WERI-Rb-1 (cell line): ENCODE measurements at regions not wholly inside any gene's neighbourhood (a gene's known extent, or its start where the extent isn't known, plus 50 kb on each side); places are given as distances from the start of the nearest gene placed in this dataset.
A peak's percentile ranks its signal among the peaks of the same experiment; 100 is the strongest.

ENCODE experiments used
- DNase-seq: peaks from one replicate; pipeline ENCODE4 v3.0.0-alpha.2; 2020
- H3K27ac ChIP-seq: fragments of 250-450 bp; sonication (Bioruptor Pico); 2 replicates; pipeline ENCODE4 v1.5.1; 2020; ENCODE audit warnings: mild to moderate bottlenecking, moderate library complexity
- H3K27me3 ChIP-seq: fragments of 250-450 bp; sonication (Bioruptor Pico); 2 replicates; pipeline ENCODE4 v1.5.1; 2021; ENCODE audit warnings: mild to moderate bottlenecking, low read depth, moderate library complexity; ENCODE audit not compliant: insufficient read depth, severe bottlenecking
- H3K36me3 ChIP-seq: fragments of 250-450 bp; sonication (Bioruptor Pico); 2 replicates; pipeline ENCODE4 v1.5.1; 2020; ENCODE audit warnings: mild to moderate bottlenecking, moderate library complexity
- H3K4me3 ChIP-seq: 2 replicates; pipeline ENCODE4 v1.5.1; 2011; ENCODE audit warnings: low read depth, mild to moderate bottlenecking, control low read depth, low read length
- H3K9me3 ChIP-seq: fragments of 250-450 bp; sonication (Bioruptor Pico); 2 replicates; pipeline ENCODE4 v1.5.1; 2021; ENCODE audit warnings: mild to moderate bottlenecking, moderate library complexity; ENCODE audit not compliant: severe bottlenecking
- TF ChIP-seq, protein P1 (sequence below): IDR thresholded peaks from 2 replicates; pipeline ENCODE4 v1.5.1; 2011; ENCODE audit warnings: low read depth, mild to moderate bottlenecking, control low read depth, inconsistent platforms, low read length

- Histone ChIP-seq H3K27ac (no peak overlapping the region), H3K27me3 (no peaks in the 10 kb centered on the region), H3K4me3 (no peak overlapping the region), H3K9me3 (no peaks in the 10 kb centered on the region), H3K36me3 (no peaks in the 10 kb centered on the region)
- no peak for DNase-seq
- TF ChIP-seq, protein P1, sequence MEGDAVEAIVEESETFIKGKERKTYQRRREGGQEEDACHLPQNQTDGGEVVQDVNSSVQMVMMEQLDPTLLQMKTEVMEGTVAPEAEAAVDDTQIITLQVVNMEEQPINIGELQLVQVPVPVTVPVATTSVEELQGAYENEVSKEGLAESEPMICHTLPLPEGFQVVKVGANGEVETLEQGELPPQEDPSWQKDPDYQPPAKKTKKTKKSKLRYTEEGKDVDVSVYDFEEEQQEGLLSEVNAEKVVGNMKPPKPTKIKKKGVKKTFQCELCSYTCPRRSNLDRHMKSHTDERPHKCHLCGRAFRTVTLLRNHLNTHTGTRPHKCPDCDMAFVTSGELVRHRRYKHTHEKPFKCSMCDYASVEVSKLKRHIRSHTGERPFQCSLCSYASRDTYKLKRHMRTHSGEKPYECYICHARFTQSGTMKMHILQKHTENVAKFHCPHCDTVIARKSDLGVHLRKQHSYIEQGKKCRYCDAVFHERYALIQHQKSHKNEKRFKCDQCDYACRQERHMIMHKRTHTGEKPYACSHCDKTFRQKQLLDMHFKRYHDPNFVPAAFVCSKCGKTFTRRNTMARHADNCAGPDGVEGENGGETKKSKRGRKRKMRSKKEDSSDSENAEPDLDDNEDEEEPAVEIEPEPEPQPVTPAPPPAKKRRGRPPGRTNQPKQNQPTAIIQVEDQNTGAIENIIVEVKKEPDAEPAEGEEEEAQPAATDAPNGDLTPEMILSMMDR, result no peak
These were observed 213.7 kb downstream of the SAMD5 start for GRCh38 chr6:147722158-147722557.

GRCh38 chr6:147724454-147724853 lies 216.0 kb downstream of the SAMD5 start:
- Histone ChIP-seq H3K36me3 (no peaks in the 10 kb centered on the region), H3K4me3 (no peak overlapping the region), H3K9me3 (no peaks in the 10 kb centered on the region), H3K27ac (no peak overlapping the region), H3K27me3 (no peaks in the 10 kb centered on the region)
- peak; percentile 12 for DNase-seq
- TF ChIP-seq, protein P1, result no peak

DNA sequence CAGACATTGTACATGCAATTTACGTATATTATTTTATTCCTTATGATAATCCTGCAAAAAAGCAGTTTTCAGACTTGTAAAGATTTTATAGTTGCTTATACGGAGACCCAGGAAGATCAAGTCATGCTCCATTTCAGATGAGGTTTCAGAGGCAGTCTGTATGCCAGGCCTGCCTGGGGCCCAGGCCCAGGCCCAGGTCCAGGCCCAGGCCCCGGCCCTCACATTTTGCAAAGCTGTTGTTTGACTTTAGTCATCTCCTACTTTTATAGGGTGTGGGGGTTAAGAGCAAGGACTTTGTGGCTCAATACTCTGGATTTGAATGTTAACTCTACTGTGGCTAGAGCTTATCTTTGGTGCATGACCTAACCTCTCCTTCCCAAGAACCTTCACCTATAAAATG lies 217.9 kb downstream of the SAMD5 start:
- DNase-seq, result no peak
- Histone ChIP-seq H3K9me3 (no peaks in the 10 kb centered on the region), H3K27ac (no peak overlapping the region), H3K27me3 (no peaks in the 10 kb centered on the region), H3K36me3 (no peaks in the 10 kb centered on the region), H3K4me3 (no peak overlapping the region)
- TF ChIP-seq, protein P1, result no peak

- Histone ChIP-seq H3K27ac (no peak overlapping the region), H3K27me3 (no peaks in the 10 kb centered on the region), H3K36me3 (no peaks in the 10 kb centered on the region), H3K4me3 (no peak overlapping the region), H3K9me3 (no peaks in the 10 kb centered on the region)
- DNase-seq, result no peak
- TF ChIP-seq, protein P1, result no peak
These were observed 220.4 kb downstream of the SAMD5 start for GRCh38 chr6:147728903-147729302.

GRCh38 chr6:147733686-147734085 lies 225.2 kb downstream of the SAMD5 start:
- H3K27ac ChIP-seq, result no peak overlapping the region
- H3K27me3 ChIP-seq, result no peaks in the 10 kb centered on the region
- no peak overlapping the region for H3K4me3 ChIP-seq
- TF ChIP-seq, protein P1, result no peak
- no peaks in the 10 kb centered on the region for H3K36me3 ChIP-seq
- no peaks in the 10 kb centered on the region for H3K9me3 ChIP-seq
- no peak for DNase-seq

DNA sequence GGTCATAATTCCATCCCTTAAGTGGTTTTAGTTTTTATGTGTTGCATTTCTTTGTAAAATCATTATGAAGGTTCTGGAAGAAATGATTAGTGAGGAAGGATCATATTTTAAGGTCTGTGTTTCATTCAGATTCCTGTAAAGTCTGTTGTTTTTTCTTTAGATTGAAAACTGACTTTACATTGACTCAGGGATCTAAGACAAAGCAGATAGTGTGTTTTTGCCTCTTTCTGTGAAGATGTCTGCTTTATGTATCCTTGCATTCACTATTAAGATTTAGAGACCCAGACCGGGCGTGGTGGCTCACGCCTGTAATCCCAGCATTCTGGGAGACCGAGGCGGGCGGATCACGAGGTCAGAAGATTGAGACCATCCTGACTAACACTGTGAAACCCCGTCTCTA lies 225.7 kb downstream of the SAMD5 start:
- DNase-seq, result no peak
- TF ChIP-seq, protein P1, result no peak
- H3K36me3 ChIP-seq, result no peaks in the 10 kb centered on the region
- H3K4me3 ChIP-seq, result no peak overlapping the region
- no peak overlapping the region for H3K27ac ChIP-seq
- H3K27me3 ChIP-seq, result no peaks in the 10 kb centered on the region
- no peaks in the 10 kb centered on the region for H3K9me3 ChIP-seq
